GM12873 (cell line): ENCODE measurements at regions not wholly inside any gene's neighbourhood (a gene's known extent, or its start where the extent isn't known, plus 50 kb on each side); places are given as distances from the start of the nearest gene placed in this dataset.

Experiments
- CTCF ChIP-seq: IDR thresholded peaks from 2 replicates; pipeline ENCODE4 v1.5.1; 2012; ENCODE audit warnings: low read depth, mild to moderate bottlenecking, moderate library complexity, low read length, control low read depth; ENCODE audit not compliant: insufficient read depth; ENCODE audit errors: missing control alignments

GRCh38 chr18:51330739-51331138 is 133.3 kb upstream of the MEX3C start:
- TF ChIP-seq CTCF: no peak

- no peak for TF ChIP-seq CTCF
Measured at GRCh38 chr18:51337406-51337805, 139.9 kb upstream of the MEX3C start.

GRCh38 chr18:51339856-51340255 is 142.4 kb upstream of the MEX3C start:
- no peak for TF ChIP-seq CTCF

- no peak for TF ChIP-seq CTCF
Measured at GRCh38 chr18:51340332-51340731, 142.9 kb upstream of the MEX3C start.

- no peak for TF ChIP-seq CTCF
Measured at GRCh38 chr18:51342815-51343214, 145.3 kb upstream of the MEX3C start.

GRCh38 chr18:51345848-51346391 is 148.4 kb upstream of the MEX3C start:
- no peak for TF ChIP-seq CTCF

- TF ChIP-seq CTCF: no peak
Measured at GRCh38 chr18:51346404-51346803, 148.9 kb upstream of the MEX3C start.

GRCh38 chr18:51350081-51350480 is 152.6 kb upstream of the MEX3C start:
- TF ChIP-seq CTCF: no peak
